HepG2 (cell line): ENCODE measurements at regions not wholly inside any gene's neighbourhood (a gene's known extent, or its start where the extent isn't known, plus 50 kb on each side); places are given as distances from the start of the nearest gene placed in this dataset.

Experiments used
- ATAC-seq: fragments of 200-7000 bp; cut with Tn5 transposase; 3 replicates; pipeline ENCODE4 v1.9.1; 2020; ENCODE audit warnings: mild to moderate bottlenecking, moderate library complexity
- BruUV-seq: library from RNA; stranded (reverse); fragments of 400-500 nt; replicated peaks from 2 replicates; lab custom pipeline; 2021; lab: Mats Ljungman, UMichigan
- CTCF ChIA-PET: fragments of 300-600 bp; formaldehyde crosslinking; extraction: SDS; loops from one replicate; lab custom pipeline; 2021; ENCODE audit warnings: low total read pairs, inconsistent platforms, low intra/inter-chr PET ratio; lab: Yijun Ruan, JAX
- POLR2A ChIA-PET: fragments of 350-600 bp; sonication (Branson Sonifier 250); formaldehyde crosslinking; loops from one replicate; lab custom pipeline; 2020; ENCODE audit warnings: antibody characterized with exemption, inconsistent platforms; lab: Yijun Ruan, JAX
- DNase-seq: peaks from one replicate; pipeline ENCODE4 v3.0.0-alpha.2; 2015; ENCODE audit warnings: low spot score
- FAIRE-seq: peaks from 3 replicates; lab custom pipeline; 2011; peaks lifted over from hg19 to GRCh38; lab: Jason Lieb, UNC
- H2AFZ ChIP-seq: one replicate; pipeline ENCODE4 v1.6.1; 2011; ENCODE audit warnings: low read length, inconsistent platforms
- H3K27ac ChIP-seq: fragments of 300-600 bp; 3 replicates; pipeline ENCODE4 v1.8.0; 2011; ENCODE audit warnings: mixed run types, mild to moderate bottlenecking, mixed read lengths, low read length, inconsistent platforms; ENCODE audit not compliant: insufficient read depth; ENCODE audit errors: extremely low read length
- H3K27me3 ChIP-seq, 2 experiments: fragments of 200-600 bp in 1 of 2; 2 replicates in 1 of 2; 3 replicates in 1 of 2; pipeline versions ENCODE4 v1.6.0 to v1.8.0; 2011; ENCODE audit warnings: low read length in 2 of 2, mild to moderate bottlenecking in 2 of 2, moderate library complexity in 2 of 2, inconsistent platforms in 1 of 2; ENCODE audit not compliant: insufficient read depth in 2 of 2, control insufficient read depth in 1 of 2
- H3K36me3 ChIP-seq, 2 experiments: fragments of 200-600 bp in 1 of 2; replicated peaks in 1 of 2; 2 replicates in 1 of 2; 3 replicates in 1 of 2; pipeline versions ENCODE4 v1.5.1 to v1.8.0; 2011; ENCODE audit warnings: low read length in 2 of 2, inconsistent platforms in 1 of 2; ENCODE audit not compliant: insufficient read depth in 2 of 2, control insufficient read depth in 1 of 2
- H3K4me1 ChIP-seq: 2 replicates; pipeline ENCODE4 v1.5.1; 2012; ENCODE audit warnings: low read length, inconsistent platforms; ENCODE audit not compliant: insufficient read depth
- H3K4me2 ChIP-seq: 2 replicates; pipeline ENCODE4 v1.6.0; 2011; ENCODE audit warnings: low read depth, low read length, inconsistent platforms
- H3K4me3 ChIP-seq, 3 experiments: fragments of 200-600 bp in 1 of 3; sonication (generic), shearing (Covaris generic) in 1 of 3; replicated peaks in 1 of 3; 2 replicates each; pipeline ENCODE4 v1.5.1; 2011 to 2016; ENCODE audit warnings: low read length in 3 of 3, inconsistent platforms in 2 of 3, low read depth in 2 of 3, mild to moderate bottlenecking in 2 of 3, control low read depth in 1 of 3, mixed read lengths in 1 of 3; ENCODE audit not compliant: insufficient read depth in 1 of 3
- H3K79me2 ChIP-seq: one replicate; pipeline ENCODE4 v1.6.1; 2011; ENCODE audit warnings: low read length, inconsistent platforms; ENCODE audit not compliant: insufficient read depth
- H3K9ac ChIP-seq: 2 replicates; pipeline ENCODE4 v1.6.0; 2011; ENCODE audit warnings: mild to moderate bottlenecking, low read depth, low read length, inconsistent platforms; ENCODE audit not compliant: insufficient read depth
- H3K9me3 ChIP-seq: 2 replicates; pipeline ENCODE4 v1.5.1; 2012; ENCODE audit warnings: mild to moderate bottlenecking, low read length
- H4K20me1 ChIP-seq: 2 replicates; pipeline ENCODE4 v1.6.0; 2011; ENCODE audit warnings: inconsistent platforms, mild to moderate bottlenecking, low read length, moderate library complexity; ENCODE audit not compliant: insufficient read depth
- CEBPB ChIP-seq: IDR thresholded peaks from 2 replicates; pipeline ENCODE4 v1.6.1; 2011; ENCODE audit warnings: low read depth, low read length, improper control_type of control experiment, borderline replicate concordance
- XBP1 ChIP-seq: sonication (generic); formaldehyde crosslinking; IDR thresholded peaks from 2 replicates; pipeline ENCODE4 v1.5.0; 2020; ENCODE audit warnings: missing genetic modification reagents
- ZBTB38 ChIP-seq: sonication (generic); formaldehyde crosslinking; IDR thresholded peaks from 2 replicates; pipeline ENCODE4 v1.5.1; 2020; ENCODE audit warnings: mild to moderate bottlenecking, missing genetic modification reagents
- ZNF577 ChIP-seq: sonication (generic); formaldehyde crosslinking; IDR thresholded peaks from 2 replicates; pipeline ENCODE4 v1.4.0; 2020; ENCODE audit warnings: mild to moderate bottlenecking, low read depth, missing genetic modification reagents, borderline replicate concordance
- WGBS: methylation state at CpG from one replicate; pipeline ENCODE4 v1.1.6; 2017; ENCODE audit warnings: low lambda C conversion rate; 5-methylcytosine and 5-hydroxymethylcytosine counted together
- in situ Hi-C: cut with HindIII; loops from 2 replicates; pipeline ENCODE4 v1.10.0; 2017; ENCODE audit warnings: low pct_unique_long_range_greater_than_20kb; ENCODE audit not compliant: extremely low pct_ligation_motif_present
- intact Hi-C: fragments of 100-400 bp; cut with micrococcal nuclease; formaldehyde crosslinking; loops from one replicate; pipeline ENCODE4 v1.10.0; 2022; ENCODE audit not compliant: unreplicated experiment
- TF ChIP-seq, protein P1 (sequence below): sonication (generic); formaldehyde crosslinking; IDR thresholded peaks from 2 replicates; pipeline ENCODE4 v1.8.0; 2022; ENCODE audit warnings: mild to moderate bottlenecking, missing genetic modification reagents, moderate library complexity
- TF ChIP-seq, protein P2 (sequence below): sonication (generic); formaldehyde crosslinking; IDR thresholded peaks from 2 replicates; pipeline ENCODE4 v1.5.1; 2020; ENCODE audit warnings: mild to moderate bottlenecking, missing genetic modification reagents, moderate library complexity

DNA sequence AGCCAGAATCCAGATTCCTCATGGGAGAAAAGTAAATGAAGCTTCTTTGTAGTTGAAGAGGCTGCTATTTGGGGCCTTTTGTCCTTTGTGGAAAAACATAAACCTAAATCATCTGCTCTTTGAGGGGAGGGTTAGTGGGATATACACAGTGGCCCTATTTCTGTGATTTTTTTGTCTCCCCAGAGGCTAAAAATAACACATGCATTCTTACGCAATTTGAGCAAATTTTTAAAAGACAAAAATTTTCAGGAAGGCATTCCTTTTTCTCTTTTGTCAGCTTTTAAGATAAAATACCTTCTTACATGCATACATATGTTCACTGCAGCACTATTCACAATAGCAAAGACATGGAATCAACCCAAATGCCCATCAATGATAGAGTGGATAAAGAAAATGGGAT is 165.5 kb downstream of the AXIN2 start:
- Histone ChIP-seq H4K20me1 (no peaks in the 10 kb centered on the region), H3K4me1 (no peaks in the 10 kb centered on the region), H3K9me3 (no peaks in the 10 kb centered on the region), H3K36me3 (no peaks in the 10 kb centered on the region), H3K27ac (no peak overlapping the region), H3K27me3 (peaks cover 0 to 16% of the 10 kb centered on the region in 2 experiments; a peak in 2 of 5 replicates), H3K4me3 (no peak overlapping the region), H3K9ac (no peak overlapping the region), H2AFZ (no peak overlapping the region), H3K4me2 (no peak overlapping the region), H3K79me2 (no peaks in the 10 kb centered on the region)
- 80% methylated on average over 1 of the region's 1 CpG for WGBS
- intact Hi-C loops (no loop called here), in situ Hi-C loops (loop anchor here (25.0 kb wide), 1 partner anchor 766 kb away; no protein-coding TSS in a partner anchor)
- TF ChIP-seq XBP1 (CRISPR knock-in tag) (no peak), ZBTB38 (CRISPR knock-in tag) (no peak), ZNF577 (CRISPR knock-in tag) (no peak), CEBPB (peak; percentile 60)
- TF ChIP-seq, protein P1, sequence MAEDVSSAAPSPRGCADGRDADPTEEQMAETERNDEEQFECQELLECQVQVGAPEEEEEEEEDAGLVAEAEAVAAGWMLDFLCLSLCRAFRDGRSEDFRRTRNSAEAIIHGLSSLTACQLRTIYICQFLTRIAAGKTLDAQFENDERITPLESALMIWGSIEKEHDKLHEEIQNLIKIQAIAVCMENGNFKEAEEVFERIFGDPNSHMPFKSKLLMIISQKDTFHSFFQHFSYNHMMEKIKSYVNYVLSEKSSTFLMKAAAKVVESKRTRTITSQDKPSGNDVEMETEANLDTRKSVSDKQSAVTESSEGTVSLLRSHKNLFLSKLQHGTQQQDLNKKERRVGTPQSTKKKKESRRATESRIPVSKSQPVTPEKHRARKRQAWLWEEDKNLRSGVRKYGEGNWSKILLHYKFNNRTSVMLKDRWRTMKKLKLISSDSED = no peak
- TF ChIP-seq, protein P2, sequence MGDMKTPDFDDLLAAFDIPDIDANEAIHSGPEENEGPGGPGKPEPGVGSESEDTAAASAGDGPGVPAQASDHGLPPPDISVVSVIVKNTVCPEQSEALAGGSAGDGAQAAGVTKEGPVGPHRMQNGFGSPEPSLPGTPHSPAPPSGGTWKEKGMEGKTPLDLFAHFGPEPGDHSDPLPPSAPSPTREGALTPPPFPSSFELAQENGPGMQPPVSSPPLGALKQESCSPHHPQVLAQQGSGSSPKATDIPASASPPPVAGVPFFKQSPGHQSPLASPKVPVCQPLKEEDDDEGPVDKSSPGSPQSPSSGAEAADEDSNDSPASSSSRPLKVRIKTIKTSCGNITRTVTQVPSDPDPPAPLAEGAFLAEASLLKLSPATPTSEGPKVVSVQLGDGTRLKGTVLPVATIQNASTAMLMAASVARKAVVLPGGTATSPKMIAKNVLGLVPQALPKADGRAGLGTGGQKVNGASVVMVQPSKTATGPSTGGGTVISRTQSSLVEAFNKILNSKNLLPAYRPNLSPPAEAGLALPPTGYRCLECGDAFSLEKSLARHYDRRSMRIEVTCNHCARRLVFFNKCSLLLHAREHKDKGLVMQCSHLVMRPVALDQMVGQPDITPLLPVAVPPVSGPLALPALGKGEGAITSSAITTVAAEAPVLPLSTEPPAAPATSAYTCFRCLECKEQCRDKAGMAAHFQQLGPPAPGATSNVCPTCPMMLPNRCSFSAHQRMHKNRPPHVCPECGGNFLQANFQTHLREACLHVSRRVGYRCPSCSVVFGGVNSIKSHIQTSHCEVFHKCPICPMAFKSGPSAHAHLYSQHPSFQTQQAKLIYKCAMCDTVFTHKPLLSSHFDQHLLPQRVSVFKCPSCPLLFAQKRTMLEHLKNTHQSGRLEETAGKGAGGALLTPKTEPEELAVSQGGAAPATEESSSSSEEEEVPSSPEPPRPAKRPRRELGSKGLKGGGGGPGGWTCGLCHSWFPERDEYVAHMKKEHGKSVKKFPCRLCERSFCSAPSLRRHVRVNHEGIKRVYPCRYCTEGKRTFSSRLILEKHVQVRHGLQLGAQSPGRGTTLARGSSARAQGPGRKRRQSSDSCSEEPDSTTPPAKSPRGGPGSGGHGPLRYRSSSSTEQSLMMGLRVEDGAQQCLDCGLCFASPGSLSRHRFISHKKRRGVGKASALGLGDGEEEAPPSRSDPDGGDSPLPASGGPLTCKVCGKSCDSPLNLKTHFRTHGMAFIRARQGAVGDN (CRISPR knock-in tag) = no peak
- BruUV-seq = no TSS peak
- CTCF ChIA-PET = no interaction called here
- ATAC-seq (no peak), DNase-seq (no peak), FAIRE-seq (no peak)
- POLR2A ChIA-PET = no interaction called here
